ENCODE measurements at regions not wholly inside any gene's neighbourhood (a gene's known extent, or its start where the extent isn't known, plus 50 kb on each side); places are given as distances from the start of the nearest gene placed in this dataset.

DNA sequence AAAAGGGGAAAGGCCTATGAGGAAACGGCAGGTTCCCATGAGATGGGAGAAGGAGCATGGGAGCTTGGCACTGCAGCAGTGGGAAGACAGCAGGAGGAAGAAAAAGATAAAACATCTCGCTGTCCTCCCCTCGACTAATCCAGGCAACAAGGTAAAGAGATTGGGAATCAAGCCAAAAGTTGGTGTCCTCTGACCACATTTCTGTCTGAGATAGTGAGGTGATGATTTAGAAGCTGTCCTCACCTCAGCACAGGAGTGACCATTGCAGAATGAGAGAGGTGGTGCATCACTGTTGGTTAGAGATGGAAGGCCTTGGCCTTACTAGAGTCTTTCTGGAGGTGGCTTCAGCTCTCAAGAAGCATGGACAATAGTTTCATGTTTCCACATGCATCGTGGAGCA, 226.6 kb upstream of the CCDC54 start:
- no peak overlapping the region for H3K4me3 ChIP-seq (replicated peaks; ENCODE audit: insufficient read depth, low read length)
- TF ChIP-seq, protein P1, sequence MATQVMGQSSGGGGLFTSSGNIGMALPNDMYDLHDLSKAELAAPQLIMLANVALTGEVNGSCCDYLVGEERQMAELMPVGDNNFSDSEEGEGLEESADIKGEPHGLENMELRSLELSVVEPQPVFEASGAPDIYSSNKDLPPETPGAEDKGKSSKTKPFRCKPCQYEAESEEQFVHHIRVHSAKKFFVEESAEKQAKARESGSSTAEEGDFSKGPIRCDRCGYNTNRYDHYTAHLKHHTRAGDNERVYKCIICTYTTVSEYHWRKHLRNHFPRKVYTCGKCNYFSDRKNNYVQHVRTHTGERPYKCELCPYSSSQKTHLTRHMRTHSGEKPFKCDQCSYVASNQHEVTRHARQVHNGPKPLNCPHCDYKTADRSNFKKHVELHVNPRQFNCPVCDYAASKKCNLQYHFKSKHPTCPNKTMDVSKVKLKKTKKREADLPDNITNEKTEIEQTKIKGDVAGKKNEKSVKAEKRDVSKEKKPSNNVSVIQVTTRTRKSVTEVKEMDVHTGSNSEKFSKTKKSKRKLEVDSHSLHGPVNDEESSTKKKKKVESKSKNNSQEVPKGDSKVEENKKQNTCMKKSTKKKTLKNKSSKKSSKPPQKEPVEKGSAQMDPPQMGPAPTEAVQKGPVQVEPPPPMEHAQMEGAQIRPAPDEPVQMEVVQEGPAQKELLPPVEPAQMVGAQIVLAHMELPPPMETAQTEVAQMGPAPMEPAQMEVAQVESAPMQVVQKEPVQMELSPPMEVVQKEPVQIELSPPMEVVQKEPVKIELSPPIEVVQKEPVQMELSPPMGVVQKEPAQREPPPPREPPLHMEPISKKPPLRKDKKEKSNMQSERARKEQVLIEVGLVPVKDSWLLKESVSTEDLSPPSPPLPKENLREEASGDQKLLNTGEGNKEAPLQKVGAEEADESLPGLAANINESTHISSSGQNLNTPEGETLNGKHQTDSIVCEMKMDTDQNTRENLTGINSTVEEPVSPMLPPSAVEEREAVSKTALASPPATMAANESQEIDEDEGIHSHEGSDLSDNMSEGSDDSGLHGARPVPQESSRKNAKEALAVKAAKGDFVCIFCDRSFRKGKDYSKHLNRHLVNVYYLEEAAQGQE (IDR thresholded peaks at IDR 0.05; ENCODE audit: insufficient replicate concordance, low read depth) = no peak
- TF ChIP-seq SPI1 (IDR thresholded peaks at IDR 0.05; ENCODE audit: borderline replicate concordance, low read depth) = no peak
- TF ChIP-seq GABPA (IDR thresholded peaks at IDR 0.05; ENCODE audit: low read depth) = no peak
- TF ChIP-seq POLR2AphosphoS5 (IDR thresholded peaks at IDR 0.05; ENCODE audit: low read depth) = no peak
- TF ChIP-seq, protein P2, sequence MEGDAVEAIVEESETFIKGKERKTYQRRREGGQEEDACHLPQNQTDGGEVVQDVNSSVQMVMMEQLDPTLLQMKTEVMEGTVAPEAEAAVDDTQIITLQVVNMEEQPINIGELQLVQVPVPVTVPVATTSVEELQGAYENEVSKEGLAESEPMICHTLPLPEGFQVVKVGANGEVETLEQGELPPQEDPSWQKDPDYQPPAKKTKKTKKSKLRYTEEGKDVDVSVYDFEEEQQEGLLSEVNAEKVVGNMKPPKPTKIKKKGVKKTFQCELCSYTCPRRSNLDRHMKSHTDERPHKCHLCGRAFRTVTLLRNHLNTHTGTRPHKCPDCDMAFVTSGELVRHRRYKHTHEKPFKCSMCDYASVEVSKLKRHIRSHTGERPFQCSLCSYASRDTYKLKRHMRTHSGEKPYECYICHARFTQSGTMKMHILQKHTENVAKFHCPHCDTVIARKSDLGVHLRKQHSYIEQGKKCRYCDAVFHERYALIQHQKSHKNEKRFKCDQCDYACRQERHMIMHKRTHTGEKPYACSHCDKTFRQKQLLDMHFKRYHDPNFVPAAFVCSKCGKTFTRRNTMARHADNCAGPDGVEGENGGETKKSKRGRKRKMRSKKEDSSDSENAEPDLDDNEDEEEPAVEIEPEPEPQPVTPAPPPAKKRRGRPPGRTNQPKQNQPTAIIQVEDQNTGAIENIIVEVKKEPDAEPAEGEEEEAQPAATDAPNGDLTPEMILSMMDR (IDR thresholded peaks at IDR 0.05; ENCODE audit: insufficient read depth, low read length) = no peak
- no peak overlapping the region for H3K27ac ChIP-seq (replicated peaks)
- no peaks in the 10 kb centered on the region for H3K27me3 ChIP-seq (ENCODE audit: insufficient read depth, poor library complexity, severe bottlenecking)
- no peak for DNase-seq (ENCODE audit: low read depth in 1 of 2, low spot score in 1 of 2)

DNA sequence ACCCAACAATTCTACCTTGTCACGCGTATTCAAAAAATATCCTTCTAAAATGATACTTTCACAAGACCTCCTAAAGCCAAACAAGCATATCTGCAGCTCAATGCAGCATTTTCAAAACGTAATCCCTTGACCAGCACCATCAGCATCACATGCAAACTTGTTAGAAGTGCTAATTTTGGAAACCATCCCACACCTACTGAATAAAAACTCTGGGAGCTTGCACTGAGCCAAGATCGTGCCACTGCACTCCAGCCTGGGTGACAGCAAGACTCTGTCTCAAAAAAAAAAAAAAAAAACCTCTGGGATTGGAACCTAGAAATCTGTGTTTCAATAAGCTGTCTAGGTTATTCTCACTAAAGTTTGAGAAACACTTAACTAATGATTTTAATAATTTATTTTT, 223.3 kb upstream of the CCDC54 start:
- TF ChIP-seq POLR2AphosphoS5 (IDR thresholded peaks at IDR 0.05; ENCODE audit: low read depth) (no peak), SPI1 (IDR thresholded peaks at IDR 0.05; ENCODE audit: borderline replicate concordance, low read depth) (no peak), GABPA (IDR thresholded peaks at IDR 0.05; ENCODE audit: low read depth) (no peak)
- TF ChIP-seq, protein P1 (IDR thresholded peaks at IDR 0.05; ENCODE audit: insufficient replicate concordance, low read depth) = no peak
- TF ChIP-seq, protein P2 (IDR thresholded peaks at IDR 0.05; ENCODE audit: insufficient read depth, low read length) = no peak
- no peak for DNase-seq (ENCODE audit: low read depth in 1 of 2, low spot score in 1 of 2)
- Histone ChIP-seq H3K27me3 (ENCODE audit: insufficient read depth, poor library complexity, severe bottlenecking) (no peaks in the 10 kb centered on the region), H3K4me3 (replicated peaks; ENCODE audit: insufficient read depth, low read length) (no peak overlapping the region), H3K27ac (replicated peaks) (no peak overlapping the region)

DNA sequence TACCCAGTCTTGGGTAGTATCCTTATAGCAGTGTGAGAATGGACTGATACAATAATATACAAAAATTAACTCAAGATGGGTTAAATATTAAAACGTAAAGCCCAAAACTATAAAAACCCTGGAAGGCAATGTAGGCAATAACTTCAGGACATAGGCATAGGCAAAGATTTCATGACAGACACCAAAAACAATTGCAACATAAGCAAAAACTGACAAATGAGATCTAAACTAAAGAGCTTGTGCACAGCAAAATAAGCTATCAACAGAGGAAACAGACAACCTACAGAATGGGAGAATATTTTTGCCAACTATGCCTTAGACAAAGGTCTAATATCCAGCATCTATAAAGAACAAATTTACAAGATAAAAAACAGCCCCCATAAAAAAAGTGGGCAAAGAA, 204.8 kb upstream of the CCDC54 start:
- Histone ChIP-seq H3K27ac (replicated peaks) (no peak overlapping the region), H3K27me3 (ENCODE audit: insufficient read depth, poor library complexity, severe bottlenecking) (no peaks in the 10 kb centered on the region), H3K4me3 (replicated peaks; ENCODE audit: insufficient read depth, low read length) (no peak overlapping the region)
- TF ChIP-seq, protein P2 (IDR thresholded peaks at IDR 0.05; ENCODE audit: insufficient read depth, low read length) = no peak
- no peak for TF ChIP-seq GABPA (IDR thresholded peaks at IDR 0.05; ENCODE audit: low read depth)
- TF ChIP-seq, protein P1 (IDR thresholded peaks at IDR 0.05; ENCODE audit: insufficient replicate concordance, low read depth) = no peak
- TF ChIP-seq SPI1 (IDR thresholded peaks at IDR 0.05; ENCODE audit: borderline replicate concordance, low read depth) = no peak
- no peak for TF ChIP-seq POLR2AphosphoS5 (IDR thresholded peaks at IDR 0.05; ENCODE audit: low read depth)
- no peak for DNase-seq (ENCODE audit: low read depth in 1 of 2, low spot score in 1 of 2)

Measured in HL-60 (cell line).